Breast epithelium (tissue), 3 donors: ENCODE measurements at regions not wholly inside any gene's neighbourhood (a gene's known extent, or its start where the extent isn't known, plus 50 kb on each side); places are given as distances from the start of the nearest gene placed in this dataset.

ENCODE experiments used
- POLR2A ChIP-seq: fragments of 450-650 bp; IDR thresholded peaks from one replicate; pipeline ENCODE4 v1.6.1; 2016; ENCODE audit warnings: antibody characterized with exemption, mild to moderate bottlenecking, moderate library complexity
- POLR2AphosphoS5 ChIP-seq, 3 donors: sonication (generic); formaldehyde crosslinking; IDR thresholded peaks; one replicate each; pipeline ENCODE4 v1.6.1; 2017; ENCODE audit warnings: antibody characterized with exemption in 3 of 3
- TF ChIP-seq, protein P1 (sequence below), 3 donors: fragments of 450-650 bp; IDR thresholded peaks; one replicate each; pipeline ENCODE4 v1.5.1; 2016 to 2017; ENCODE audit warnings: antibody characterized with exemption in 3 of 3, mild to moderate bottlenecking in 3 of 3, moderate library complexity in 3 of 3

DNA sequence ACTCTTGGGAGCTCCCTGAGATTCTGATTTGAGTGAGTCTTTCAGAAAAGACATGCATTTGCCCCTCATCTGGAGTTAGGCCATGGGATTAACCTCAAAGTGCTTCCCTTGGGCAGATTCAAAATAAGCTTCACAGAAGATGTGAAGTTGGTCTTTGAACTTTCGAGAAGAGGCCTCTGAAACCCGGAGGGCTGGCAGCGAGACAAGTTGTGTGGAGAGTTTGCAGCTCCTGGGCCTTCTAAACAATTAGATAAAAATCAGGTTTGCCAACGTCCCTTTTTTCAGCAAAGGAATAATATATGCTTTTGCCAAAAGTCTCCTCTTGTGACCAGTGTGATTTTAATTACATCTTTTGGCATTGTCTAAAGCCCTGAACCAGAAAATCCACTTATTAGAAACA lies 489.7 kb downstream of the SOX11 start:
- TF ChIP-seq, protein P1, sequence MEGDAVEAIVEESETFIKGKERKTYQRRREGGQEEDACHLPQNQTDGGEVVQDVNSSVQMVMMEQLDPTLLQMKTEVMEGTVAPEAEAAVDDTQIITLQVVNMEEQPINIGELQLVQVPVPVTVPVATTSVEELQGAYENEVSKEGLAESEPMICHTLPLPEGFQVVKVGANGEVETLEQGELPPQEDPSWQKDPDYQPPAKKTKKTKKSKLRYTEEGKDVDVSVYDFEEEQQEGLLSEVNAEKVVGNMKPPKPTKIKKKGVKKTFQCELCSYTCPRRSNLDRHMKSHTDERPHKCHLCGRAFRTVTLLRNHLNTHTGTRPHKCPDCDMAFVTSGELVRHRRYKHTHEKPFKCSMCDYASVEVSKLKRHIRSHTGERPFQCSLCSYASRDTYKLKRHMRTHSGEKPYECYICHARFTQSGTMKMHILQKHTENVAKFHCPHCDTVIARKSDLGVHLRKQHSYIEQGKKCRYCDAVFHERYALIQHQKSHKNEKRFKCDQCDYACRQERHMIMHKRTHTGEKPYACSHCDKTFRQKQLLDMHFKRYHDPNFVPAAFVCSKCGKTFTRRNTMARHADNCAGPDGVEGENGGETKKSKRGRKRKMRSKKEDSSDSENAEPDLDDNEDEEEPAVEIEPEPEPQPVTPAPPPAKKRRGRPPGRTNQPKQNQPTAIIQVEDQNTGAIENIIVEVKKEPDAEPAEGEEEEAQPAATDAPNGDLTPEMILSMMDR (IDR thresholded peaks at IDR 0.05), result no peak
- no peak for TF ChIP-seq POLR2A
- TF ChIP-seq POLR2AphosphoS5 (IDR thresholded peaks at IDR 0.05), result no peak
